Kidney (tissue), 13 donors: ENCODE measurements at regions not wholly inside any gene's neighbourhood (a gene's known extent, or its start where the extent isn't known, plus 50 kb on each side); places are given as distances from the start of the nearest gene placed in this dataset.

Source experiments
- DNase-seq, 5 donors: peaks; one replicate each; pipeline ENCODE4 v3.0.0-alpha.2; 2013 to 2020
- FAIRE-seq: peaks from 2 replicates; lab custom pipeline; 2012; peaks lifted over from hg19 to GRCh38; lab: Jason Lieb, UNC
- H3K27ac ChIP-seq, 2 donors: one replicate each; pipeline ENCODE4 v1.7.0; 2013; ENCODE audit warnings: low read depth in 2 of 2, low read length in 2 of 2, inconsistent platforms in 1 of 2
- H3K27me3 ChIP-seq: one replicate; pipeline ENCODE4 v1.7.1; 2013; ENCODE audit warnings: low read length, inconsistent platforms; ENCODE audit not compliant: control insufficient read depth, insufficient read depth
- H3K36me3 ChIP-seq, 3 donors: one replicate each; pipeline versions ENCODE4 v1.7.0 to v1.7.1; 2013; ENCODE audit warnings: low read length in 3 of 3, control low read depth in 1 of 3, inconsistent platforms in 1 of 3; ENCODE audit not compliant: insufficient read depth in 3 of 3, control insufficient read depth in 2 of 3
- H3K4me1 ChIP-seq, 3 donors: one replicate each; pipeline versions ENCODE4 v1.7.0 to v1.7.1; 2013; ENCODE audit warnings: low read length in 3 of 3, inconsistent platforms in 1 of 3, low read depth in 1 of 3; ENCODE audit not compliant: control insufficient read depth in 2 of 3, insufficient read depth in 2 of 3
- H3K4me3 ChIP-seq, 3 donors: one replicate each; pipeline versions ENCODE4 v1.7.0 to v1.8.1; 2013; ENCODE audit warnings: low read length in 3 of 3, control low read depth in 1 of 3, inconsistent platforms in 1 of 3
- H3K9ac ChIP-seq, 3 donors: one replicate each; pipeline versions ENCODE4 v1.7.0 to v1.7.1; 2013; ENCODE audit warnings: low read length in 3 of 3, control low read depth in 1 of 3, inconsistent platforms in 1 of 3
- H3K9me3 ChIP-seq, 3 donors: one replicate each; pipeline versions ENCODE4 v1.7.0 to v1.7.1; 2013; ENCODE audit warnings: low read length in 3 of 3, control low read depth in 1 of 3, inconsistent platforms in 1 of 3; ENCODE audit not compliant: control insufficient read depth in 2 of 3, insufficient read depth in 1 of 3
- CTCF ChIP-seq: IDR thresholded peaks from 3 replicates; pipeline ENCODE4 v1.5.1; 2012; ENCODE audit warnings: mild to moderate bottlenecking, moderate library complexity, borderline replicate concordance; ENCODE audit not compliant: insufficient read depth; ENCODE audit errors: extremely low read depth
- intact Hi-C: fragments of 100-400 bp; cut with DNase I; formaldehyde crosslinking; loops from one replicate; pipeline ENCODE4 v1.11.1; 2022
- donor health status: control.
- donor health status: control.
- donor health status: control.
- donor health status: control.
- donor health status: control.
- donor health status: DM: yes; HTN: yes; CAD: no.
- donor health status: Normal renal cell carcinoma (clear cell type).

- Histone ChIP-seq H3K9me3 (no peaks in the 10 kb centered on the region), H3K27me3 (no peaks in the 10 kb centered on the region), H3K27ac (no peak overlapping the region), H3K36me3 (no peaks in the 10 kb centered on the region), H3K4me3 (no peak overlapping the region), H3K4me1 (no peaks in the 10 kb centered on the region), H3K9ac (no peak overlapping the region)
- DNase-seq (peak in 2 of 5 donors; percentile 15 to 51), FAIRE-seq (no peak)
- TF ChIP-seq CTCF: no peak
- intact Hi-C loops: no loop called here
These were observed 244.1 kb upstream of the ZNF385D start for GRCh38 chr3:21995079-21995607.

GRCh38 chr3:22007368-22007767 is 256.4 kb upstream of the ZNF385D start:
- no peak for FAIRE-seq
- TF ChIP-seq CTCF: no peak
- intact Hi-C loops: no loop called here

GRCh38 chr3:22010997-22011396 is 260.0 kb upstream of the ZNF385D start:
- TF ChIP-seq CTCF: no peak
- no peaks in the 10 kb centered on the region for H3K27me3 ChIP-seq
- intact Hi-C loops: no loop called here
- no peak overlapping the region for H3K4me3 ChIP-seq
- no peak overlapping the region for H3K9ac ChIP-seq
- no peaks in the 10 kb centered on the region for H3K9me3 ChIP-seq
- FAIRE-seq: no peak
- no peak for DNase-seq
- no peaks in the 10 kb centered on the region for H3K4me1 ChIP-seq
- H3K36me3 ChIP-seq: no peaks in the 10 kb centered on the region
- H3K27ac ChIP-seq: no peak overlapping the region

More at GRCh38 chr3:22007368-22007767, 256.4 kb upstream of the ZNF385D start:
- H3K27ac ChIP-seq: no peak overlapping the region
- H3K4me1 ChIP-seq: no peaks in the 10 kb centered on the region
- H3K9ac ChIP-seq: no peak overlapping the region
- no peaks in the 10 kb centered on the region for H3K27me3 ChIP-seq
- no peaks in the 10 kb centered on the region for H3K36me3 ChIP-seq
- DNase-seq: no peak
- no peak overlapping the region for H3K4me3 ChIP-seq
- no peaks in the 10 kb centered on the region for H3K9me3 ChIP-seq

GRCh38 chr3:22012471-22012870 is 261.5 kb upstream of the ZNF385D start:
- intact Hi-C loops: no loop called here
- TF ChIP-seq CTCF: no peak
- no peaks in the 10 kb centered on the region for H3K9me3 ChIP-seq
- no peak overlapping the region for H3K27ac ChIP-seq
- H3K36me3 ChIP-seq: no peaks in the 10 kb centered on the region
- no peaks in the 10 kb centered on the region for H3K27me3 ChIP-seq
- no peaks in the 10 kb centered on the region for H3K4me1 ChIP-seq
- no peak overlapping the region for H3K4me3 ChIP-seq
- no peak overlapping the region for H3K9ac ChIP-seq
- no peak for DNase-seq
- FAIRE-seq: no peak
